Fibroblast of lung (primary cell): ENCODE measurements at regions not wholly inside any gene's neighbourhood (a gene's known extent, or its start where the extent isn't known, plus 50 kb on each side); places are given as distances from the start of the nearest gene placed in this dataset.
"Not testable (repeated sequence)": the region's sequence is repeated elsewhere in the genome, so short reads cannot be mapped to it uniquely, and the experiment has no call there.

Experiments
- DNase-seq, 2 donors: peaks; one replicate each; pipeline versions ENCODE4 v3.0.0 to v3.0.0-alpha.2; 2010; ENCODE audit warnings: low read depth in 2 of 2
- H2AFZ ChIP-seq: 2 replicates; pipeline ENCODE4 v1.5.1; 2012; ENCODE audit warnings: low read length, control low read depth, inconsistent platforms
- H3K27ac ChIP-seq: 2 replicates; pipeline ENCODE4 v1.5.1; 2011; ENCODE audit warnings: low read length, control low read depth; ENCODE audit not compliant: insufficient read depth
- H3K27me3 ChIP-seq: 2 replicates; pipeline ENCODE4 v1.5.1; 2011; ENCODE audit warnings: mild to moderate bottlenecking, low read length; ENCODE audit not compliant: control insufficient read depth, insufficient read depth
- H3K36me3 ChIP-seq: 2 replicates; pipeline ENCODE4 v1.5.1; 2011; ENCODE audit warnings: low read length; ENCODE audit not compliant: control insufficient read depth, insufficient read depth
- H3K4me1 ChIP-seq: 2 replicates; pipeline ENCODE4 v1.5.1; 2011; ENCODE audit warnings: low read length; ENCODE audit not compliant: control insufficient read depth, insufficient read depth; ENCODE audit errors: extremely low read depth
- H3K4me2 ChIP-seq: 2 replicates; pipeline ENCODE4 v1.5.1; 2011; ENCODE audit warnings: low read length, control low read depth; ENCODE audit not compliant: insufficient read depth; ENCODE audit errors: extremely low read depth
- H3K4me3 ChIP-seq, 4 experiments: fragments of 200-600 bp in 1 of 4; sonication (generic) in 1 of 4; replicated peaks in 1 of 4; 2 replicates each; pipeline ENCODE4 v1.5.1; 2011 to 2016; ENCODE audit warnings: low read length in 4 of 4, low read depth in 3 of 4, mild to moderate bottlenecking in 3 of 4, control low read depth in 2 of 4, inconsistent platforms in 1 of 4, mixed read lengths in 1 of 4; ENCODE audit not compliant: insufficient read depth in 1 of 4; ENCODE audit errors: control extremely low read depth in 1 of 4
- H3K79me2 ChIP-seq: 2 replicates; pipeline ENCODE4 v1.5.1; 2012; ENCODE audit warnings: mild to moderate bottlenecking, low read length, inconsistent platforms; ENCODE audit not compliant: control insufficient read depth, insufficient read depth
- H3K9ac ChIP-seq: 2 replicates; pipeline ENCODE4 v1.5.1; 2011; ENCODE audit warnings: mild to moderate bottlenecking, low read length, control low read depth; ENCODE audit not compliant: insufficient read depth
- H3K9me3 ChIP-seq: 2 replicates; pipeline ENCODE4 v1.5.1; 2012; ENCODE audit warnings: low read depth, low read length; ENCODE audit not compliant: control insufficient read depth, insufficient read depth
- H4K20me1 ChIP-seq: 2 replicates; pipeline ENCODE4 v1.5.1; 2011; ENCODE audit warnings: low read length; ENCODE audit not compliant: control insufficient read depth, insufficient read depth; ENCODE audit errors: extremely low read depth
- EZH2 ChIP-seq: IDR thresholded peaks from 2 replicates; pipeline ENCODE4 v1.5.1; 2012; ENCODE audit warnings: low read length, control low read depth, mild to moderate bottlenecking; ENCODE audit errors: missing control alignments
- TF ChIP-seq, protein P1 (sequence below), 2 donors: IDR thresholded peaks in 1 of 2; conservative IDR thresholded peaks in 1 of 2; 1 replicate in 1 of 2; 2 replicates in 1 of 2; pipeline ENCODE4 v1.5.1; 2011 to 2012; ENCODE audit warnings: low read length in 2 of 2, control low read depth in 1 of 2, inconsistent platforms in 1 of 2, low read depth in 1 of 2, mild to moderate bottlenecking in 1 of 2

- Histone ChIP-seq H3K27ac (no peak overlapping the region), H3K4me3 (no peak overlapping the region), H3K4me2 (no peak overlapping the region), H3K36me3 (no peaks in the 10 kb centered on the region), H3K9me3 (no peaks in the 10 kb centered on the region), H3K27me3 (no peaks in the 10 kb centered on the region), H3K9ac (no peak overlapping the region), H4K20me1 (no peaks in the 10 kb centered on the region), H3K4me1 (no peaks in the 10 kb centered on the region), H3K79me2 (no peaks in the 10 kb centered on the region), H2AFZ (no peak overlapping the region)
- no peak for DNase-seq
- TF ChIP-seq, protein P1, sequence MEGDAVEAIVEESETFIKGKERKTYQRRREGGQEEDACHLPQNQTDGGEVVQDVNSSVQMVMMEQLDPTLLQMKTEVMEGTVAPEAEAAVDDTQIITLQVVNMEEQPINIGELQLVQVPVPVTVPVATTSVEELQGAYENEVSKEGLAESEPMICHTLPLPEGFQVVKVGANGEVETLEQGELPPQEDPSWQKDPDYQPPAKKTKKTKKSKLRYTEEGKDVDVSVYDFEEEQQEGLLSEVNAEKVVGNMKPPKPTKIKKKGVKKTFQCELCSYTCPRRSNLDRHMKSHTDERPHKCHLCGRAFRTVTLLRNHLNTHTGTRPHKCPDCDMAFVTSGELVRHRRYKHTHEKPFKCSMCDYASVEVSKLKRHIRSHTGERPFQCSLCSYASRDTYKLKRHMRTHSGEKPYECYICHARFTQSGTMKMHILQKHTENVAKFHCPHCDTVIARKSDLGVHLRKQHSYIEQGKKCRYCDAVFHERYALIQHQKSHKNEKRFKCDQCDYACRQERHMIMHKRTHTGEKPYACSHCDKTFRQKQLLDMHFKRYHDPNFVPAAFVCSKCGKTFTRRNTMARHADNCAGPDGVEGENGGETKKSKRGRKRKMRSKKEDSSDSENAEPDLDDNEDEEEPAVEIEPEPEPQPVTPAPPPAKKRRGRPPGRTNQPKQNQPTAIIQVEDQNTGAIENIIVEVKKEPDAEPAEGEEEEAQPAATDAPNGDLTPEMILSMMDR (conservative IDR thresholded peaks at IDR 0.05 in 1 of 2, IDR thresholded peaks at IDR 0.05 in 1 of 2; ENCODE audit: low read depth in 1 of 2, low read length in 2 of 2) = no peak
- no peak for TF ChIP-seq EZH2
These were observed 842.1 kb upstream of the ADGRB3 start for GRCh38 chr6:67792996-67793395.

DNA sequence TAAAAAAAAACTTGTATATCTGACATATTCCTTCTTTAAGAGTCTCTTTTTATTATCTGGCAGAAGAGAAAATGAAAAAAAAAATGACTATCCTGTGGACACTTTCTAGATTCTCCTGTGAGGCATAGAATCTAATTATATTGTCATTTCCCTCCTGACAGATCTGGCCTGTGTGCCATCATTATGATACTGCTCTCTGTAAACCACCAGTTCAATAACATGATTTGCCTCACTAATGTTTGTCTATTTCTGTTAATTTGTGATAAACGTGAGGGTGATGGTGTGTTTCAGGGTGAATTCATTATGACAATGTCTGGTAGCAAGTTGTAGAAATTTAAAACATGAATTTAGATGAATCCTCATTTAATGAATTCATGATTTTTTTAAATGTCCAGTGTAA, 844.5 kb upstream of the ADGRB3 start:
- Histone ChIP-seq H2AFZ (no peak overlapping the region), H3K79me2 (no peaks in the 10 kb centered on the region), H4K20me1 (no peaks in the 10 kb centered on the region), H3K9me3 (no peaks in the 10 kb centered on the region), H3K4me3 (no peak overlapping the region), H3K36me3 (no peaks in the 10 kb centered on the region), H3K27ac (no peak overlapping the region), H3K27me3 (no peaks in the 10 kb centered on the region), H3K4me1 (no peaks in the 10 kb centered on the region), H3K4me2 (no peak overlapping the region), H3K9ac (no peak overlapping the region)
- no peak for TF ChIP-seq EZH2
- TF ChIP-seq, protein P1 (conservative IDR thresholded peaks at IDR 0.05 in 1 of 2, IDR thresholded peaks at IDR 0.05 in 1 of 2; ENCODE audit: low read depth in 1 of 2, low read length in 2 of 2) = no peak
- no peak for DNase-seq

DNA sequence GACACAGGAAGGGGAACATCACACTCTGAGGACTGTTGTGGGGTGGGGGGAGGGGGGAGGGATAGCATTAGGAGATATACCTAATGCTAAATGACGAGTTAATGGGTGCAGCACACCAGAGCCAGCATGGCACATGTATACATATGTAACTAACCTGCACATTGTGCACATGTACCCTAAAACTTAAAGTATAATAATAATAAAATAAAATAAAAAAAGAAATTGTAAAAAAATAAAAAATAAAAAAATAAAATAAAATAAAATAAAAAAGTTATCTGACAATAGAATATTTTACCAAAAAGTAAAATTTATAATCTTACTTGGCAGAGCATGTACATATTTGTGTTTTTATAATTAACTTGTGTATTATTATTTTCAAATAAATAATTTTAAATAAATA, 848.0 kb upstream of the ADGRB3 start:
- not testable (repeated sequence) for H3K36me3 ChIP-seq, H3K27me3 ChIP-seq, H2AFZ ChIP-seq, H3K27ac ChIP-seq, DNase-seq, H3K79me2 ChIP-seq, H3K4me1 ChIP-seq, H4K20me1 ChIP-seq, H3K4me3 ChIP-seq, H3K9me3 ChIP-seq, H3K4me2 ChIP-seq, H3K9ac ChIP-seq

DNA sequence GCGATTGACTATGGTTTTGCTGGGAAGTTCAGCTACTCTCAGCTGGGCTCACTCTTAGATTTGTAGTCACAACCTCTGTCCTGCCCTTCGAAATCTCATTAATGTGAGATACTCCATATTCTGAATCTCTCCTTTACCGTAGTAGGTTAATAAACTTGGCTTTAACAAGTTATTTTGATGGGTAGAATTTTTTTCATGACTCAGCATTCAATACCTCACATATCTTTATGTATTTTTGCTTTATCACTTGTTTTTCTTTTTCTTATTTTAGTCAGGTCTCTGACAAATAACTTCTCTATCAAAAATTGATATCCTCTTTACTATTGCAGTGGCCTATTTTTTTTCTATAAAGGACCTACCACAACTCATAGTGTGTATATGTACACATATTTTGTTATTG, 855.2 kb upstream of the ADGRB3 start:
- Histone ChIP-seq H3K4me3 (no peak overlapping the region), H3K9me3 (no peaks in the 10 kb centered on the region), H3K9ac (no peak overlapping the region), H3K27ac (no peak overlapping the region), H3K79me2 (no peaks in the 10 kb centered on the region), H3K36me3 (no peaks in the 10 kb centered on the region), H3K4me1 (no peaks in the 10 kb centered on the region), H2AFZ (no peak overlapping the region), H4K20me1 (no peaks in the 10 kb centered on the region), H3K4me2 (no peak overlapping the region), H3K27me3 (no peaks in the 10 kb centered on the region)
- no peak for DNase-seq
- TF ChIP-seq, protein P1 (conservative IDR thresholded peaks at IDR 0.05 in 1 of 2, IDR thresholded peaks at IDR 0.05 in 1 of 2; ENCODE audit: low read depth in 1 of 2, low read length in 2 of 2) = no peak
- TF ChIP-seq EZH2 = no peak
